SK-N-SH (cell line): ENCODE measurements at regions not wholly inside any gene's neighbourhood (a gene's known extent, or its start where the extent isn't known, plus 50 kb on each side); places are given as distances from the start of the nearest gene placed in this dataset.

Experiments
- CTCF ChIA-PET: fragments of 300-600, 350-600 bp; formaldehyde crosslinking; extraction: SDS; loops from one replicate; lab custom pipeline; 2021; lab: Yijun Ruan, JAX
- POLR2A ChIA-PET: fragments of 350-600 bp; sonication (Branson Sonifier 250); formaldehyde crosslinking; extraction: SDS; loops from one replicate; lab custom pipeline; 2020; ENCODE audit warnings: antibody characterized with exemption, inconsistent platforms; lab: Yijun Ruan, JAX
- DNase-seq: peaks from one replicate; pipeline ENCODE4 v3.0.0; 2012
- H2AFZ ChIP-seq: fragments of 200-600 bp; sonication (generic); 2 replicates; pipeline ENCODE4 v1.8.1; 2016; ENCODE audit warnings: antibody characterized with exemption, mild to moderate bottlenecking, low read depth
- H3F3A ChIP-seq: fragments of 200-600 bp; sonication (generic); replicated peaks from 2 replicates; pipeline ENCODE3; 2016; ENCODE audit warnings: antibody characterized with exemption, mild to moderate bottlenecking; ENCODE audit not compliant: insufficient read depth
- H3K27ac ChIP-seq, 2 experiments: fragments of 200-500 bp in 1 of 2; fragments of 200-600 bp in 1 of 2; sonication (Bioruptor generic) in 1 of 2; sonication (generic), shearing (Covaris generic) in 1 of 2; 2 replicates each; pipeline versions ENCODE4 v1.5.1 to v1.6.1; 2014 to 2016; ENCODE audit warnings: low read depth in 2 of 2, inconsistent platforms in 1 of 2, low read length in 1 of 2, mild to moderate bottlenecking in 1 of 2, mixed read lengths in 1 of 2
- H3K27me3 ChIP-seq: fragments of 200-600 bp; sonication (generic), shearing (Covaris generic); 2 replicates; pipeline ENCODE4 v1.6.1; 2016; ENCODE audit warnings: mixed run types; ENCODE audit not compliant: insufficient read depth
- H3K36me3 ChIP-seq, 2 experiments: fragments of 200-500 bp in 1 of 2; fragments of 200-600 bp in 1 of 2; sonication (Bioruptor generic) in 1 of 2; sonication (generic) in 1 of 2; replicated peaks in 1 of 2; 2 replicates each; pipeline versions ENCODE3 to v1.5.1; 2014 to 2016; ENCODE audit warnings: low read length in 1 of 2, mild to moderate bottlenecking in 1 of 2; ENCODE audit not compliant: insufficient read depth in 2 of 2, control insufficient read depth in 1 of 2
- H3K4me1 ChIP-seq, 2 experiments: fragments of 200-500 bp in 1 of 2; fragments of 200-600 bp in 1 of 2; sonication (Bioruptor generic) in 1 of 2; sonication (generic), shearing (Covaris generic) in 1 of 2; 2 replicates each; pipeline versions ENCODE4 v1.5.1 to v1.6.1; 2014 to 2016; ENCODE audit warnings: low read depth in 1 of 2, low read length in 1 of 2, mixed run types in 1 of 2; ENCODE audit not compliant: insufficient read depth in 2 of 2, control insufficient read depth in 1 of 2
- H3K4me2 ChIP-seq: fragments of 200-600 bp; sonication (generic), shearing (Covaris generic); 2 replicates; pipeline ENCODE4 v1.6.1; 2017; ENCODE audit warnings: mixed run types
- H3K4me3 ChIP-seq, 2 experiments: fragments of 200-500 bp in 1 of 2; fragments of 200-600 bp in 1 of 2; sonication (Bioruptor generic) in 1 of 2; sonication (generic), shearing (Covaris generic) in 1 of 2; 2 replicates each; pipeline versions ENCODE4 v1.5.1 to v1.8.1; 2014 to 2016; ENCODE audit warnings: low read depth in 2 of 2, inconsistent platforms in 1 of 2, low read length in 1 of 2, mild to moderate bottlenecking in 1 of 2, mixed read lengths in 1 of 2, moderate library complexity in 1 of 2
- H3K79me2 ChIP-seq: fragments of 200-600 bp; sonication (generic); 2 replicates; pipeline ENCODE4 v1.8.1; 2017; ENCODE audit warnings: mild to moderate bottlenecking; ENCODE audit not compliant: insufficient read depth
- H3K9ac ChIP-seq: fragments of 200-600 bp; sonication (generic); 2 replicates; pipeline ENCODE4 v1.6.1; 2017; ENCODE audit warnings: mixed run types
- H3K9me2 ChIP-seq: fragments of 200-600 bp; sonication (generic); 2 replicates; pipeline ENCODE4 v1.6.1; 2017; ENCODE audit warnings: mixed run types
- H3K9me3 ChIP-seq: fragments of 200-600 bp; sonication (generic); 2 replicates; pipeline ENCODE4 v1.6.1; 2017; ENCODE audit warnings: mixed run types, mild to moderate bottlenecking, moderate library complexity
- H4K20me1 ChIP-seq: fragments of 200-600 bp; sonication (generic); 2 replicates; pipeline ENCODE4 v1.6.1; 2017; ENCODE audit warnings: mild to moderate bottlenecking, mixed run types; ENCODE audit not compliant: insufficient read depth
- EZH2phosphoT487 ChIP-seq: fragments of 200-600 bp; sonication (generic); IDR thresholded peaks from 2 replicates; pipeline ENCODE4 v1.6.1; 2017; ENCODE audit warnings: low read depth, mixed run types, mild to moderate bottlenecking, antibody characterized with exemption, moderate library complexity, borderline replicate concordance
- FOSL2 ChIP-seq: IDR thresholded peaks from 2 replicates; pipeline ENCODE4 v1.4.0; 2012; ENCODE audit warnings: low read depth, mild to moderate bottlenecking, moderate library complexity, borderline replicate concordance
- FOXJ3 ChIP-seq: sonication (generic); formaldehyde crosslinking; IDR thresholded peaks from 2 replicates; pipeline ENCODE4 v1.5.1; 2020; ENCODE audit warnings: mild to moderate bottlenecking, missing genetic modification reagents
- GABPA ChIP-seq: IDR thresholded peaks from 2 replicates; pipeline ENCODE4 v1.4.0; 2012; ENCODE audit warnings: low read depth, mild to moderate bottlenecking
- IRF3 ChIP-seq: fragments of 150-350 bp; IDR thresholded peaks from 2 replicates; pipeline ENCODE4 v1.6.1; 2016; ENCODE audit warnings: mild to moderate bottlenecking, low read depth, low read length
- MAX ChIP-seq: IDR thresholded peaks from 2 replicates; pipeline ENCODE4 v1.4.0; 2012; ENCODE audit warnings: low read depth
- MEF2A ChIP-seq: IDR thresholded peaks from 2 replicates; pipeline ENCODE4 v1.4.0; 2012; ENCODE audit warnings: low read depth, borderline replicate concordance
- NRF1 ChIP-seq: IDR thresholded peaks from 2 replicates; pipeline ENCODE4 v1.6.1; 2012; ENCODE audit warnings: low read depth, mild to moderate bottlenecking, low read length
- PBX3 ChIP-seq: IDR thresholded peaks from 2 replicates; pipeline ENCODE4; 2012
- POLR2AphosphoS5 ChIP-seq: IDR thresholded peaks from 2 replicates; pipeline ENCODE4 v1.6.1; 2012; ENCODE audit warnings: low read depth, low read length
- RCOR1 ChIP-seq: fragments of 150-350 bp; IDR thresholded peaks from 2 replicates; pipeline ENCODE4 v1.6.1; 2017; ENCODE audit warnings: antibody characterized with exemption, low read length
- REST ChIP-seq: IDR thresholded peaks from 2 replicates; pipeline ENCODE4 v1.6.1; 2012; ENCODE audit warnings: mild to moderate bottlenecking, low read depth, low read length, moderate library complexity
- RXRA ChIP-seq: IDR thresholded peaks from 2 replicates; pipeline ENCODE4 v1.4.0; 2012; ENCODE audit warnings: low read depth, mild to moderate bottlenecking, borderline replicate concordance
- SIN3A ChIP-seq: IDR thresholded peaks from 2 replicates; pipeline ENCODE4 v1.6.1; 2012; ENCODE audit warnings: low read depth, mild to moderate bottlenecking, low read length, moderate library complexity, borderline replicate concordance
- TAF1 ChIP-seq: IDR thresholded peaks from 2 replicates; pipeline ENCODE4 v1.6.1; 2012; ENCODE audit warnings: low read depth, mild to moderate bottlenecking, low read length, moderate library complexity, borderline replicate concordance
- TCF12 ChIP-seq: IDR thresholded peaks from 2 replicates; pipeline ENCODE4 v1.4.0; 2012
- TEAD4 ChIP-seq: IDR thresholded peaks from 2 replicates; pipeline ENCODE4 v1.4.0; 2012; ENCODE audit warnings: mild to moderate bottlenecking, borderline replicate concordance; ENCODE audit not compliant: insufficient read depth
- WGBS: methylation state at CpG from one replicate; pipeline ENCODE4 v1.1.6; 2017; ENCODE audit warnings: low lambda C conversion rate; 5-methylcytosine and 5-hydroxymethylcytosine counted together

GRCh38 chr5:24065779-24066178 is 558.4 kb downstream of the PRDM9 start (continued):
- no peak for TF ChIP-seq EZH2phosphoT487
- no peak for TF ChIP-seq IRF3

GRCh38 chr5:24067208-24067607 is 559.8 kb downstream of the PRDM9 start:
- Histone ChIP-seq H3K4me3 (no peak overlapping the region), H3K27ac (no peak overlapping the region), H3K36me3 (no peaks in the 10 kb centered on the region), H4K20me1 (no peaks in the 10 kb centered on the region), H2AFZ (no peak overlapping the region), H3K4me2 (no peak overlapping the region), H3K9me2 (no peaks in the 10 kb centered on the region), H3K27me3 (no peaks in the 10 kb centered on the region), H3K79me2 (no peaks in the 10 kb centered on the region), H3K4me1 (no peaks in the 10 kb centered on the region), H3K9ac (no peak overlapping the region), H3K9me3 (no peaks in the 10 kb centered on the region), H3F3A (no peaks in the 10 kb centered on the region)
- TF ChIP-seq REST = no peak
- TF ChIP-seq FOSL2 = no peak
- TF ChIP-seq SIN3A = no peak
- ChIA-PET CTCF (no interaction called here), POLR2A (no interaction called here)
- no peak for DNase-seq
- 16% methylated on average over 2 of the region's 2 CpGs for WGBS

- Histone ChIP-seq H3K4me2 (no peak overlapping the region), H3K9me2 (no peaks in the 10 kb centered on the region), H3K36me3 (no peaks in the 10 kb centered on the region), H3K4me3 (no peak overlapping the region), H3K9me3 (no peaks in the 10 kb centered on the region), H2AFZ (no peak overlapping the region), H3K79me2 (no peaks in the 10 kb centered on the region), H3F3A (no peaks in the 10 kb centered on the region), H3K27me3 (no peaks in the 10 kb centered on the region), H3K27ac (no peak overlapping the region), H3K9ac (no peak overlapping the region), H4K20me1 (no peaks in the 10 kb centered on the region), H3K4me1 (no peaks in the 10 kb centered on the region)
- POLR2A ChIA-PET = no interaction called here
- no peak for DNase-seq
- CTCF ChIA-PET = no interaction called here
- 9% methylated on average over 3 of the region's 3 CpGs for WGBS
- no peak for TF ChIP-seq FOXJ3
- TF ChIP-seq RXRA = no peak
- no peak for TF ChIP-seq MEF2A
- no peak for TF ChIP-seq TEAD4
- no peak for TF ChIP-seq SIN3A
- no peak for TF ChIP-seq POLR2AphosphoS5
- TF ChIP-seq MAX = no peak
- TF ChIP-seq REST = no peak
- TF ChIP-seq GABPA = no peak
- TF ChIP-seq NRF1 = no peak
- TF ChIP-seq RCOR1 = no peak
- no peak for TF ChIP-seq TAF1
- no peak for TF ChIP-seq TCF12
- no peak for TF ChIP-seq PBX3
Observed at GRCh38 chr5:24068524-24068923, 561.1 kb downstream of the PRDM9 start.
